ENCODE measurements at regions not wholly inside any gene's neighbourhood (a gene's known extent, or its start where the extent isn't known, plus 50 kb on each side); places are given as distances from the start of the nearest gene placed in this dataset.
"Not testable (repeated sequence)": the region's sequence is repeated elsewhere in the genome, so short reads cannot be mapped to it uniquely, and the experiment has no call there.

- not testable (repeated sequence) for DNase-seq (ENCODE audit: low spot score)
These were observed 138.5 kb downstream of the OR2B2 start for GRCh38 chr6:27773542-27774263.

- DNase-seq (ENCODE audit: low spot score) = peak; percentile 80
These were observed 139.8 kb downstream of the OR2B2 start for GRCh38 chr6:27772261-27773001.

- DNase-seq (ENCODE audit: low spot score) = no peak
These were observed 141.0 kb downstream of the OR2B2 start for GRCh38 chr6:27771235-27771634.

- no peak for DNase-seq (ENCODE audit: low spot score)
These were observed 141.5 kb downstream of the OR2B2 start for GRCh38 chr6:27770724-27771123.

- no peak for DNase-seq (ENCODE audit: low spot score)
These were observed 143.6 kb downstream of the OR2B2 start for GRCh38 chr6:27768556-27768955.

- no peak for DNase-seq (ENCODE audit: low spot score)
These were observed 144.3 kb downstream of the OR2B2 start for GRCh38 chr6:27767851-27768250.

- DNase-seq (ENCODE audit: low spot score) = no peak
These were observed 145.8 kb downstream of the OR2B2 start for GRCh38 chr6:27766405-27766804.

- DNase-seq (ENCODE audit: low spot score) = no peak
These were observed 147.1 kb downstream of the OR2B2 start for GRCh38 chr6:27765028-27765590.

- no peak for DNase-seq (ENCODE audit: low spot score)
These were observed 150.8 kb downstream of the OR2B2 start for GRCh38 chr6:27761391-27761790.

GRCh38 chr6:27760464-27760863 is 151.7 kb downstream of the OR2B2 start:
- DNase-seq (ENCODE audit: low spot score) = no peak

GRCh38 chr6:27759930-27760329 is 152.3 kb downstream of the OR2B2 start:
- DNase-seq (ENCODE audit: low spot score) = no peak

- no peak for DNase-seq (ENCODE audit: low spot score)
These were observed 153.7 kb downstream of the OR2B2 start for GRCh38 chr6:27758491-27758890.

- DNase-seq (ENCODE audit: low spot score) = no peak
These were observed 154.9 kb downstream of the OR2B2 start for GRCh38 chr6:27757307-27757706.

GRCh38 chr6:27755768-27756167 is 156.4 kb downstream of the OR2B2 start:
- no peak for DNase-seq (ENCODE audit: low spot score)

GRCh38 chr6:27754408-27754782 is 157.8 kb downstream of the OR2B2 start:
- DNase-seq (ENCODE audit: low spot score) = no peak

GRCh38 chr6:27753668-27754407 is 158.4 kb downstream of the OR2B2 start:
- DNase-seq (ENCODE audit: low spot score) = peak; percentile 88

GRCh38 chr6:27752038-27752885 is 159.9 kb downstream of the OR2B2 start:
- DNase-seq (ENCODE audit: low spot score) = peak; percentile 82

- DNase-seq (ENCODE audit: low spot score) = no peak
These were observed 163.5 kb downstream of the OR2B2 start for GRCh38 chr6:27748661-27749060.

- DNase-seq (ENCODE audit: low spot score) = no peak
These were observed 164.6 kb downstream of the OR2B2 start for GRCh38 chr6:27747637-27748036.

GRCh38 chr6:27746860-27747259 is 165.3 kb downstream of the OR2B2 start:
- DNase-seq (ENCODE audit: low spot score) = not testable (repeated sequence)

GRCh38 chr6:27743787-27744186 is 168.4 kb downstream of the OR2B2 start:
- no peak for DNase-seq (ENCODE audit: low spot score)

All from SK-N-DZ (cell line).